Forelimb muscle (tissue), 1 donor: ENCODE measurements at regions not wholly inside any gene's neighbourhood (a gene's known extent, or its start where the extent isn't known, plus 50 kb on each side); places are given as distances from the start of the nearest gene placed in this dataset.
A peak's percentile ranks its signal among the peaks of the same experiment; 100 is the strongest.

ENCODE experiments used
- DNase-seq: peaks from one replicate; pipeline ENCODE4 v3.0.0-alpha.2; 2013; ENCODE audit warnings: low read depth

GRCh38 chr13:34412295-34412694 lies 529.8 kb upstream of the NBEA start:
- no peak for DNase-seq

GRCh38 chr13:34412817-34413375 lies 529.2 kb upstream of the NBEA start:
- no peak for DNase-seq

GRCh38 chr13:34413538-34414210 lies 528.4 kb upstream of the NBEA start:
- DNase-seq = no peak

- no peak for DNase-seq
Observed at GRCh38 chr13:34414616-34415015, 527.5 kb upstream of the NBEA start.

- no peak for DNase-seq
Observed at GRCh38 chr13:34416971-34417380, 525.1 kb upstream of the NBEA start.

GRCh38 chr13:34417896-34418295 lies 524.2 kb upstream of the NBEA start:
- no peak for DNase-seq

- no peak for DNase-seq
Observed at GRCh38 chr13:34419025-34419424, 523.0 kb upstream of the NBEA start.

- no peak for DNase-seq
Observed at GRCh38 chr13:34419755-34420154, 522.3 kb upstream of the NBEA start.

- no peak for DNase-seq
Observed at GRCh38 chr13:34420702-34421346, 521.2 kb upstream of the NBEA start.

GRCh38 chr13:34421347-34421719 lies 520.7 kb upstream of the NBEA start:
- DNase-seq = no peak

- DNase-seq = no peak
Observed at GRCh38 chr13:34421858-34422475, 520.1 kb upstream of the NBEA start.

- DNase-seq = no peak
Observed at GRCh38 chr13:34422956-34423355, 519.1 kb upstream of the NBEA start.

GRCh38 chr13:34425327-34425949 lies 516.6 kb upstream of the NBEA start:
- no peak for DNase-seq

- no peak for DNase-seq
Observed at GRCh38 chr13:34428911-34429310, 513.2 kb upstream of the NBEA start.

GRCh38 chr13:34430294-34430693 lies 511.8 kb upstream of the NBEA start:
- DNase-seq = no peak

GRCh38 chr13:34431827-34432581 lies 510.1 kb upstream of the NBEA start:
- no peak for DNase-seq

GRCh38 chr13:34435338-34435737 lies 506.7 kb upstream of the NBEA start:
- no peak for DNase-seq

GRCh38 chr13:34437873-34438272 lies 504.2 kb upstream of the NBEA start:
- DNase-seq = no peak

- no peak for DNase-seq
Observed at GRCh38 chr13:34452831-34453230, 489.2 kb upstream of the NBEA start.

GRCh38 chr13:34458756-34459715 lies 483.0 kb upstream of the NBEA start:
- peak; percentile 86 for DNase-seq

- no peak for DNase-seq
Observed at GRCh38 chr13:34459856-34460255, 482.2 kb upstream of the NBEA start.
